ENCODE measurements at regions not wholly inside any gene's neighbourhood (a gene's known extent, or its start where the extent isn't known, plus 50 kb on each side); places are given as distances from the start of the nearest gene placed in this dataset.
"Not testable (repeated sequence)": the region's sequence is repeated elsewhere in the genome, so short reads cannot be mapped to it uniquely, and the experiment has no call there.

- no peak for DNase-seq (ENCODE audit: low spot score in 2 of 2)
- no peak for FAIRE-seq
Measured at GRCh38 chr16:5776876-5777275, 679.3 kb upstream of the EEF2KMT start.

- no peak for FAIRE-seq
- no peak for DNase-seq (ENCODE audit: low spot score in 2 of 2)
Measured at GRCh38 chr16:5775916-5776315, 678.3 kb upstream of the EEF2KMT start.

GRCh38 chr16:5770118-5770517 is 672.5 kb upstream of the EEF2KMT start:
- FAIRE-seq, result no peak
- no peak for DNase-seq (ENCODE audit: low spot score in 2 of 2)

- DNase-seq (ENCODE audit: low spot score in 2 of 2), result no peak
- no peak for FAIRE-seq
Measured at GRCh38 chr16:5769513-5769912, 671.9 kb upstream of the EEF2KMT start.

- FAIRE-seq, result no peak
- no peak for DNase-seq (ENCODE audit: low spot score in 2 of 2)
Measured at GRCh38 chr16:5768445-5768844, 670.9 kb upstream of the EEF2KMT start.

- FAIRE-seq, result no peak
- no peak for DNase-seq (ENCODE audit: low spot score in 2 of 2)
Measured at GRCh38 chr16:5763176-5763575, 665.6 kb upstream of the EEF2KMT start.

GRCh38 chr16:5762362-5762761 is 664.8 kb upstream of the EEF2KMT start:
- no peak for FAIRE-seq
- no peak for DNase-seq (ENCODE audit: low spot score in 2 of 2)

- FAIRE-seq (no peak), DNase-seq (ENCODE audit: low spot score in 2 of 2) (no peak)
Measured at GRCh38 chr16:5761592-5761991, 664.0 kb upstream of the EEF2KMT start.

- FAIRE-seq (no peak), DNase-seq (ENCODE audit: low spot score in 2 of 2) (no peak)
Measured at GRCh38 chr16:5758281-5758680, 660.7 kb upstream of the EEF2KMT start.

GRCh38 chr16:5756969-5757368 is 659.4 kb upstream of the EEF2KMT start:
- no peak for DNase-seq (ENCODE audit: low spot score in 2 of 2)
- no peak for FAIRE-seq

- FAIRE-seq (no peak), DNase-seq (ENCODE audit: low spot score in 2 of 2) (no peak)
Measured at GRCh38 chr16:5753381-5753780, 655.8 kb upstream of the EEF2KMT start.

GRCh38 chr16:5751216-5751615 is 653.6 kb upstream of the EEF2KMT start:
- no peak for FAIRE-seq
- no peak for DNase-seq (ENCODE audit: low spot score in 2 of 2)

GRCh38 chr16:5750439-5750838 is 652.8 kb upstream of the EEF2KMT start:
- not testable (repeated sequence) for DNase-seq (ENCODE audit: low spot score in 2 of 2); FAIRE-seq

GRCh38 chr16:5738586-5738985 is 641.0 kb upstream of the EEF2KMT start:
- FAIRE-seq (no peak), DNase-seq (ENCODE audit: low spot score in 2 of 2) (no peak)

- FAIRE-seq, result no peak
Measured at GRCh38 chr16:5736209-5736930, 638.8 kb upstream of the EEF2KMT start.

GRCh38 chr16:5735444-5735843 is 637.8 kb upstream of the EEF2KMT start:
- no peak for FAIRE-seq
- no peak for DNase-seq (ENCODE audit: low spot score in 2 of 2)

More at GRCh38 chr16:5736209-5736930, 638.8 kb upstream of the EEF2KMT start:
- no peak for DNase-seq (ENCODE audit: low spot score in 2 of 2)

- no peak for FAIRE-seq
- DNase-seq (ENCODE audit: low spot score in 2 of 2), result no peak
Measured at GRCh38 chr16:5730783-5731182, 633.2 kb upstream of the EEF2KMT start.

- FAIRE-seq, result no peak
Measured at GRCh38 chr16:5722116-5722619, 624.6 kb upstream of the EEF2KMT start.

GRCh38 chr16:5715155-5715554 is 617.6 kb upstream of the EEF2KMT start:
- FAIRE-seq (no peak), DNase-seq (ENCODE audit: low spot score in 2 of 2) (no peak)

More at GRCh38 chr16:5722116-5722619, 624.6 kb upstream of the EEF2KMT start:
- DNase-seq (ENCODE audit: low spot score in 2 of 2), result no peak

- no peak for FAIRE-seq
- DNase-seq (ENCODE audit: low spot score in 2 of 2), result no peak
Measured at GRCh38 chr16:5709889-5710288, 612.3 kb upstream of the EEF2KMT start.

GRCh38 chr16:5706211-5706610 is 608.6 kb upstream of the EEF2KMT start:
- DNase-seq (ENCODE audit: low spot score in 2 of 2) (no peak), FAIRE-seq (no peak)

GRCh38 chr16:5704271-5704670 is 606.7 kb upstream of the EEF2KMT start:
- FAIRE-seq (no peak), DNase-seq (ENCODE audit: low spot score in 2 of 2) (no peak)

Data from frontal cortex (tissue), 3 donors.